GM23338 (cell line): ENCODE measurements at regions not wholly inside any gene's neighbourhood (a gene's known extent, or its start where the extent isn't known, plus 50 kb on each side); places are given as distances from the start of the nearest gene placed in this dataset.

Source experiments
- ATAC-seq: fragments of 200-7000 bp; cut with Tn5 transposase; 3 replicates; pipeline ENCODE4 v1.9.1; 2020
- DNase-seq: peaks from one replicate; pipeline ENCODE4 v3.0.0-alpha.2; 2015; ENCODE audit warnings: low spot score
- H2AFZ ChIP-seq: fragments of 200-600 bp; sonication (generic); 2 replicates; pipeline ENCODE4 v1.8.0; 2016; ENCODE audit warnings: antibody characterized with exemption, mild to moderate bottlenecking, moderate library complexity
- H3F3A ChIP-seq: fragments of 200-600 bp; sonication (generic); replicated peaks from 2 replicates; pipeline ENCODE4 v1.8.0; 2017; ENCODE audit warnings: antibody characterized with exemption, mixed run types, low read depth
- H3K27ac ChIP-seq: fragments of 200-600 bp; sonication (generic); 2 replicates; pipeline ENCODE4 v1.6.1; 2016; ENCODE audit warnings: low read depth
- H3K27me3 ChIP-seq: fragments of 200-600 bp; sonication (generic); 2 replicates; pipeline ENCODE4 v1.8.0; 2016; ENCODE audit warnings: mild to moderate bottlenecking, mixed run types, moderate library complexity; ENCODE audit not compliant: insufficient read depth
- H3K36me3 ChIP-seq: fragments of 200-600 bp; sonication (generic); 2 replicates; pipeline ENCODE4 v1.8.0; 2016; ENCODE audit warnings: mild to moderate bottlenecking; ENCODE audit not compliant: insufficient read depth
- H3K4me1 ChIP-seq: fragments of 200-600 bp; sonication (generic); 2 replicates; pipeline ENCODE4 v1.8.0; 2016; ENCODE audit warnings: mild to moderate bottlenecking, moderate library complexity; ENCODE audit not compliant: insufficient read depth
- H3K4me2 ChIP-seq: fragments of 200-600 bp; sonication (generic); 2 replicates; pipeline ENCODE4 v1.7.1; 2017; ENCODE audit warnings: mixed run types
- H3K4me3 ChIP-seq: fragments of 200-600 bp; sonication (generic); 2 replicates; pipeline ENCODE4 v1.6.1; 2016; ENCODE audit warnings: mixed run types
- H3K79me2 ChIP-seq: fragments of 200-600 bp; sonication (generic); replicated peaks from 2 replicates; pipeline ENCODE4 v1.8.0; 2017; ENCODE audit warnings: mild to moderate bottlenecking; ENCODE audit not compliant: insufficient read depth
- H3K9me2 ChIP-seq: fragments of 200-600 bp; sonication (generic); 2 replicates; pipeline ENCODE4 v1.8.0; 2017; ENCODE audit not compliant: insufficient read depth
- H4K20me1 ChIP-seq: fragments of 200-600 bp; sonication (generic); replicated peaks from 2 replicates; pipeline ENCODE4 v1.8.0; 2017; ENCODE audit warnings: mild to moderate bottlenecking; ENCODE audit not compliant: insufficient read depth
- H3K27ac Mint-ChIP-seq: 2 replicates; pipeline ENCODE4 v1.8.0; 2020; ENCODE audit warnings: inconsistent platforms, mild to moderate bottlenecking, moderate library complexity, mixed read lengths
- H3K27me3 Mint-ChIP-seq: 3 replicates; pipeline ENCODE4 v1.8.0; 2022; ENCODE audit warnings: low read depth, mild to moderate bottlenecking, moderate library complexity, mixed read lengths, inconsistent platforms; ENCODE audit not compliant: insufficient read depth, poor library complexity
- H3K36me3 Mint-ChIP-seq: 3 replicates; pipeline ENCODE4 v1.8.0; 2021; ENCODE audit warnings: low read depth, mild to moderate bottlenecking, inconsistent platforms, moderate library complexity, mixed read lengths
- H3K4me1 Mint-ChIP-seq: 3 replicates; pipeline ENCODE4 v1.8.0; 2020; ENCODE audit warnings: mild to moderate bottlenecking, inconsistent platforms, mixed read lengths
- H3K4me3 Mint-ChIP-seq: 3 replicates; pipeline ENCODE4 v1.8.0; 2021; ENCODE audit warnings: moderate library complexity, mild to moderate bottlenecking, inconsistent platforms, mixed read lengths
- H3K9me3 Mint-ChIP-seq: 3 replicates; pipeline ENCODE4 v1.8.0; 2020; ENCODE audit warnings: moderate library complexity, mild to moderate bottlenecking, inconsistent platforms, mixed read lengths
- CREB1 ChIP-seq: fragments of 250-450 bp; sonication (Bioruptor Pico); IDR thresholded peaks from 2 replicates; pipeline ENCODE4 v1.5.0; 2020; ENCODE audit warnings: low read depth, mild to moderate bottlenecking, moderate library complexity
- CTCF ChIP-seq, 2 experiments: fragments of 200-600 bp in 1 of 2; sonication (generic) in 1 of 2; conservative IDR thresholded peaks; 2 replicates each; pipeline versions ENCODE4 v1.5.1 to v1.6.1; 2016 to 2017; ENCODE audit warnings: antibody characterized with exemption in 2 of 2, low read depth in 2 of 2, mild to moderate bottlenecking in 2 of 2, moderate library complexity in 1 of 2
- ETS1 ChIP-seq: IDR thresholded peaks from 2 replicates; pipeline ENCODE4 v1.6.1; 2016; ENCODE audit warnings: antibody characterized with exemption
- EZH2 ChIP-seq: fragments of 200-600 bp; sonication (generic); IDR thresholded peaks from one replicate; pipeline ENCODE4 v1.8.0; 2017; ENCODE audit warnings: antibody characterized with exemption, mild to moderate bottlenecking, low read depth; ENCODE audit not compliant: unreplicated experiment
- EZH2phosphoT487 ChIP-seq: fragments of 200-600 bp; sonication (generic); IDR thresholded peaks from one replicate; pipeline ENCODE4 v1.8.1; 2018; ENCODE audit warnings: antibody characterized with exemption; ENCODE audit not compliant: unreplicated experiment
- JUNB ChIP-seq: IDR thresholded peaks from one replicate; pipeline ENCODE4 v1.6.1; 2016; ENCODE audit warnings: antibody characterized with exemption; ENCODE audit not compliant: unreplicated experiment
- NANOG ChIP-seq: IDR thresholded peaks from 2 replicates; pipeline ENCODE4 v1.6.1; 2016; ENCODE audit warnings: antibody characterized with exemption, borderline replicate concordance
- POLR2AphosphoS5 ChIP-seq: IDR thresholded peaks from 2 replicates; pipeline ENCODE4 v1.6.1; 2016; ENCODE audit warnings: antibody characterized with exemption, low read depth
- REST ChIP-seq: IDR thresholded peaks from one replicate; pipeline ENCODE4 v1.6.1; 2018; ENCODE audit warnings: antibody characterized with exemption; ENCODE audit not compliant: unreplicated experiment
- STAT1 ChIP-seq: IDR thresholded peaks from one replicate; pipeline ENCODE4 v1.6.1; 2016; ENCODE audit warnings: antibody characterized with exemption; ENCODE audit not compliant: unreplicated experiment
- ZNF114 ChIP-seq: fragments of 250-450 bp; sonication (Bioruptor Pico); IDR thresholded peaks from 2 replicates; pipeline ENCODE4 v1.5.0; 2020; ENCODE audit warnings: mild to moderate bottlenecking, moderate library complexity
- ZNF331 ChIP-seq: fragments of 250-450 bp; sonication (Bioruptor Pico); IDR thresholded peaks from 2 replicates; pipeline ENCODE4 v1.5.0; 2020; ENCODE audit warnings: low read depth, mild to moderate bottlenecking, moderate library complexity
- ZNF462 ChIP-seq: fragments of 250-450 bp; sonication (Bioruptor Pico); IDR thresholded peaks from 2 replicates; pipeline ENCODE4 v1.5.0; 2020; ENCODE audit warnings: mild to moderate bottlenecking, moderate library complexity

GRCh38 chr13:50074843-50075242, 59.6 kb downstream of the KCNRG start:
- Mint-ChIP-seq H3K4me1 (peaks cover 18% of the 10 kb centered on the region), H3K36me3 (no peaks in the 10 kb centered on the region), H3K27ac (no peak overlapping the region), H3K4me3 (no peak overlapping the region), H3K9me3 (no peaks in the 10 kb centered on the region), H3K27me3 (no peaks in the 10 kb centered on the region)
- Histone ChIP-seq H3K9me2 (no peaks in the 10 kb centered on the region), H3F3A (no peaks in the 10 kb centered on the region), H3K4me3 (no peak overlapping the region), H3K79me2 (peaks cover 73% of the 10 kb centered on the region), H3K36me3 (no peaks in the 10 kb centered on the region), H2AFZ (no peak overlapping the region), H4K20me1 (peaks cover 22% of the 10 kb centered on the region), H3K27me3 (peaks cover 20% of the 10 kb centered on the region), H3K27ac (no peak overlapping the region), H3K4me1 (peaks cover 22% of the 10 kb centered on the region), H3K4me2 (no peak overlapping the region)
- TF ChIP-seq EZH2phosphoT487 (no peak), CREB1 (CRISPR knock-in tag) (no peak), STAT1 (no peak), ETS1 (no peak), ZNF462 (CRISPR knock-in tag) (no peak), REST (no peak), JUNB (no peak), EZH2 (no peak), ZNF114 (CRISPR knock-in tag) (no peak), CTCF (conservative IDR thresholded peaks at IDR 0.05; ENCODE audit: low read depth in 2 of 2) (no peak), NANOG (no peak), POLR2AphosphoS5 (no peak), ZNF331 (CRISPR knock-in tag) (no peak)
- DNase-seq (no peak), ATAC-seq (no peak)
